ENCODE measurements at regions not wholly inside any gene's neighbourhood (a gene's known extent, or its start where the extent isn't known, plus 50 kb on each side); places are given as distances from the start of the nearest gene placed in this dataset.

GRCh38 chr18:68186039-68186438, 528.9 kb downstream of the TMX3 start:
- no peak for TF ChIP-seq CTCF (IDR thresholded peaks at IDR 0.05; ENCODE audit: low read length)
- TF ChIP-seq EZH2 (IDR thresholded peaks at IDR 0.05; ENCODE audit: borderline replicate concordance, low read length) = no peak

Measured in OCI-LY1 (cell line).